HG03378 (cell line): ENCODE measurements at regions not wholly inside any gene's neighbourhood (a gene's known extent, or its start where the extent isn't known, plus 50 kb on each side); places are given as distances from the start of the nearest gene placed in this dataset.
"Not testable (repeated sequence)": the region's sequence is repeated elsewhere in the genome, so short reads cannot be mapped to it uniquely, and the experiment has no call there.

Source experiments
- ATAC-seq: cut with Tn5 transposase; IDR thresholded peaks from one replicate; pipeline ENCODE4 v1.9.1; 2021; ENCODE audit warnings: mild to moderate bottlenecking, moderate library complexity; ENCODE audit not compliant: unreplicated experiment

DNA sequence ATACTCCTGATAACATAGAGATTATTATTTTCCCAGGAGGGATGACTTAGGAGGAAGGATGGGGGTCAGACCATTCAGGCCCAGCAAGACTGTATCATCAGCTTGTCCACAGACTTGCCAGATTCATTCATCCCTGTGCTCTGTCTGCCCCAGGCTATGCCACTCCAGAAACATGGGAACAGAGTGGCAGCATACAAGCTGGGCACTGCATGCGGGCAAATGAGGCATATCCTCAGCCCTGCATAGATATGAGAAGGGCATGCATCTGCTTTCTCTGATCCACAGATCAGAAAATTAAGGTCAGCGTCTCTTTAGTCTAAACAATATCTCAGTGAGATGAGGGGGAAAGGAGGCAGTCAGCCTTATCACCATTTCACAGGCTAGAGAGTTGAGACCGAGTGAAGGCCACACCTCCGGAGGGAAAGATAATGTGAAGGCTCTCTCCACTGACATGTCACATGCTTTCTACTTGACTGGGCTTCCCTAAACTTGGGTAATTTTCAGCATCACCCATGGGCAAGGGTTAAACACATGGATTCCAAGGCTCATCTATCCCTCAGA, 140.5 kb downstream of the TFAP2B start:
- no peak for ATAC-seq

DNA sequence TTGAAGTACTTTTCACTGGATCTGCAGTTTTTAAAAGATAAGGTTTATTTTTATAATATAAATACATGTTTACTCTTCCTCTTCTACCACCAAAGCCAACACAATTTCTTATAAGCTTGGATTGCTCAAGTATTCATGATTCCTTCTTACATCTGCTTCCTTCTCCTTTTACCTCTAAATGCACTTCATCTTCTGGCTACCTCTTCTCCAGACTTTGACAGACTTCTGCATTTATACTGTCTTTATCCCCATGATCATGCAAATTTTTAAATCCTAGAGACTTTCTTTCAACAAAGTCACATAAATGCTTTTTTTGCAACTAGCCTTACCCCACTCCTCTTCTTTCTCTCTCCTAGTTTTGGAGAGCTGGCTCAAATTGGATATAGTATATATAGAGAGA, 142.9 kb downstream of the TFAP2B start:
- ATAC-seq = no peak

DNA sequence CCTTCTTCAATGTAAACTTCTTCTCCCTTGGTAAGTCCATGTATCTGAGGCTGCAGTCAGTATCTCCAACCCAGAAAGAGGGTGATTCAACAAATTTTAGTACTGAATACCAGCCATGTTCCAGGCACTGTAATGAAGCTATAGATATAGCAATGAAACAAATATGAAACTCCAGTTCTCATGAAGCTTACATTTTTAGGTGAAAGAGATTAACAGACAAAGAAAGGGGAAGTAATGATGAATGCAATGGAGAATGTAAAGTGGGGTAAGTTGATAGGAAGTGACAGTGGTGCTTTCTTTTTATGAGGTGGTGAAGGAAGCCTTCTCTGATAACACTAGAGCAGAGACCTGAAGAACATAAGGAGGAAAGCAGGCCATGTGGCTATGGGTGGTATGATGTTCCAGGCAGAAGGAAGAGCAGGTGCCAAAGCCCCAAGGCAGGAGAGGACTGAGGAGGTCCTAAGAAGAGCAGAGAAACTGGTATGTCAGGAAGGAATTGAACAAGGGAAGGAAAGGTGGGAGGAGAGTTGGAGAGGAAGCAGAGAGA, 143.6 kb downstream of the TFAP2B start:
- no peak for ATAC-seq

DNA sequence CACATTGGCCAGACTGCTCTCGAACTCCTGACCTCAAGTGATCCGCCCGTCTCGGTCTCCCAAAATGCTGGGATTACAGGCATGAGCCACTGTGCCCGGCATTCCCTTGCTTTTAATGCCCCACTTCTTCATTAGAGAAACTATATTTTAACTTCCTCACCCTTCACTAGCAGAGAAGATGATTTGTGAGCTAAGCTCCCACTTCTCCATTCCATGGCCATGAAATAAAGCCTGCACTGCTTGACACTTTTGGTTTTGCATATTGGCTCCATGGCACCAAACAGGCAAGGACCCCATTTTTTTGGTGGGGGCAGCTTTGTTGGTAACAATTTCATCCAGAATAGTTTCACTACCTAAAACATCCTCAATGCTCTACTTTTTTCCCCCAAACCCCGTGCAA, 145.3 kb downstream of the TFAP2B start:
- no peak for ATAC-seq

DNA sequence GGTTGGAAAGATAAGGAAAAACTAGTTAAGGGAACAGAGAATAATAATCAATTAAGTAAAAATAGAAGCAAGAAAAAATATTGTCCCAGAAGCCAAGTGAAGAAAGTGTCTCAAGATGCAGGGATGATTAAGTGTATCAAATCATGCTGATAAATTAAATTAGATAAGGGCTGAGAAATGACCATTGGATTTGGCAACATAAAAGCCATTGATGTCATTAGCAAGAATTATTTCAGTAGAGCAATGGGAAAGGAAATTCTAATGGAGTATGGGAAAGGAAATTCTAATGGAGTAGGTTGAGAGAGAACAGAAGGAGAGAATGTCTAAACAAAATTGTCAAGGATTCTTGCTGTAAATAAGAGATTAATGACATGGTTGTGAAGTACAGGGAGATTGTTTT, 146.8 kb downstream of the TFAP2B start:
- ATAC-seq = no peak

DNA sequence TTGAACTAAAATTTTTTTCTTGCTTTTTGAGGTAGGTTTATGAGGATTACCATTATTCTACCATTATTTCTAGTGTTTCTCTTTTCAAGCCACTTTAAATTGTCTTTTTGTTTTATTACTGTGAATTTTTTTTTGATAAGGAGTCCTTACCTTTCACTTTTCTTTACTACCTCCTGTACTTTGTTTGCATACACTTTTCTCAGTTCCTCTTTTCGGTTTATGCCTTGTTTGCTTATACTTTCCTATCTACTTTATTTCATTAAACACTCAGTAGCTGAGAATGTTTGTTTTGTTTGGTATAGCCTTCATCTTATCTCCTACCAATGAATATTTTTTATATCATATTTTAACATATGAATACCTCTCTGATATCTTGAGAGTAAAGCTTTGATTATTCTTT, 147.9 kb downstream of the TFAP2B start:
- peak; percentile 93 for ATAC-seq

DNA sequence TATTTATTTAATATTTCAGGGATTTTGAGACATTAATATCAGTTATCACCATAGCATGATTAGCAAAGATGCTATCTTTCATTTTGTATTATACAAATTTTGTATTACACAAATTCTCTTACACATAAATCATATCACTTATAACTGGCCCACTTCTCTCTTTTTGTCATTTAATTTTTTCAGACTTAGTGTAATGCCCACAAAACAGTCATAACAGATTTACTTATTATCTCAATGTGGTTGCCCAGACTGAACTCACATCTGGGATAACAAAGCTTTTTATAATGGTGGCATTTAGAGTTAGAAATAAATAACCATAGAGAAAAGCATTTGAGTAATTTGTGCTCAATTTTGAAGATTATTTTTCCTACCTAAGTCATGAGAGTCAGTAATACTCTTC, 148.3 kb downstream of the TFAP2B start:
- ATAC-seq = peak; percentile 38

DNA sequence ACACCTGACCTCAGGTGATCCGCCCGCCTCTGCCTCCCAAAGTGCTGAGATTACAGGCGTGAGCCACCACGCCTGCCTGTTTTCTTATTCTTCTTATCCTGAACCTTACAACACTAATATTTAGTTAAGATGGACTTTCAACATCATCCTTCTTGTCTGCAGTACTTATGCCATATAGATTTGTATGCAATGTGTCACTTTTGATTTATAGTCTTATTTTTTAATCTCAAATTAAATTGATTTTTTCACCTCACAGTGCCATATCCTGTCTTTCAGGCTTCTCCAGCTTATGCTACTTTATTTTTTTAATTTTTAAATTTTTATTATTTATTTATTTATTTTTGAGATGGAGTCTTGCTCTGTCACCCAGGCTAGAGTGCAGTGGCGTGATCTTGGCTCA, 149.6 kb downstream of the TFAP2B start:
- not testable (repeated sequence) for ATAC-seq

DNA sequence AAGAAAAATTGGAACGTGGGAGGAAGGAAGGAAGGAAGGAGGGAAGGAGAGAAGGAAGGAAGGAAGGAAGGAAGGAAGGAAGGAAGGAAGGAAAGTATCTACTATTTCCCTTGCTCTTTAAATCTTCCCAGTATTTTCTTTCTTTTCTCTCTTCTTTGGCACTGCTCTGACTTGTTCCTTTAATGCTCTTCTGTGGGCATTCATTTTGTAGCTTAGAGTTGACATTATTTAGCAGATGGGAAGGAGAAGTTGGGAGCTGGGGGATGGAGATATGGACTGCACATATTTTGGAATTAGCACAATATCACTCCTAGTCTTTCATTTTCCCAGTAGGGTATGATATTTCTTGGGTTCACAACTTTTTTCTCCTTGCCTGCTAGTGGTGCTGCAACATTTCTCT, 152.2 kb downstream of the TFAP2B start:
- ATAC-seq = no peak

DNA sequence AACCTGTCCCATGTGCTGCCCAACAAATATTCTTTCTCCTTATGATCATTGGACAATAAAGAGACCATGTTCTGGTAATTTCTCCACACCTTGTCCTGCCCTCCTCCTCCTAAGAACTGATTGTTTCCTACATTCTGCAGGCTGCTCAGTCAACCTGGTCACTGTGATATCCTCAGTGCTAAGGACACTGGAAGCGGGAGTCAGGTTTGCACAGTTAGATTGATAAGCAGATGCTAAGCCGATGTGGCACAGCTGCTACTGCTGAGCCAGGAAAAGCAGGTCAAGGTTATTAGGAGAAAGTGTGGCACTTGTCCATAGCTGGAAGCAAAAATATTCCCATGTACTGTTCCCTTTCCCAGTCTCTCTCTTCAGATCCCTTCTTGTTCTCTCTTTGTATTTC, 154.8 kb downstream of the TFAP2B start:
- ATAC-seq = no peak

DNA sequence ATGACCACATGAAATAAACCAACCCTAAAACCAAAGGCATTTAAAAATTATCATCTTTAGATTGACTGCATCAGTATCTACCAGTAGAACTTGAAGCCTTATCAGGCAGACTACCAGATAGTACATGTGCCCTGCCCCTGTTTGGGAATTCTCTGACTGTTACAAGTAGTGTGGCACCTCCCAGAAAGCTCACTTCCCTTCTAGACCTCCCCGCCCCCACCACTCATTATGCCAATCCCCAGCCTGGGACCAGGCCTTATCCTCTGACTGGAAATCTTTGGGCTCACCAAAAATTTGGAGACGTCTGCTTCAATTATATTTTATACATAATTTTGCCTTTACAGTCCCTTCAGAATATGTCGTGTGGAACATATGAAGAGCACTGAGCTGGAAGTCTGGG, 155.6 kb downstream of the TFAP2B start:
- no peak for ATAC-seq

DNA sequence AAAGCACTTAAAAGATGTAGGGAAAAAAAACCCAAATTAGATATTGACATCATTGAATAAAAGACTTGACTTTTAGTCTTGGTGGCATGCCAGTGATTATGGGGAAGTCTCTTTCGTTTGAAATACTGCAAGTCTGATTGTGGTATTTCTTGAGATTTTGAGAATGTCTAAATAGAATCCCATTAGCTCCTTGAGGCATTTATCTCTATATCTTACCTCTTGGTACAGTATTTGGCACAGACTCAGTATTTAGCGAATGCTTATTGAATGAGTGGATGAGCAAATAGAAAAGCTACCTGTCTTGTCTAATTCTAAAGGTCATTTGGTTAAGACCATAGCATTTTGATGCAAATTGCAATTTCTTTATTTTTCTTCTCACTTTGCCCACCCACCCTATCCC, 156.5 kb downstream of the TFAP2B start:
- no peak for ATAC-seq

DNA sequence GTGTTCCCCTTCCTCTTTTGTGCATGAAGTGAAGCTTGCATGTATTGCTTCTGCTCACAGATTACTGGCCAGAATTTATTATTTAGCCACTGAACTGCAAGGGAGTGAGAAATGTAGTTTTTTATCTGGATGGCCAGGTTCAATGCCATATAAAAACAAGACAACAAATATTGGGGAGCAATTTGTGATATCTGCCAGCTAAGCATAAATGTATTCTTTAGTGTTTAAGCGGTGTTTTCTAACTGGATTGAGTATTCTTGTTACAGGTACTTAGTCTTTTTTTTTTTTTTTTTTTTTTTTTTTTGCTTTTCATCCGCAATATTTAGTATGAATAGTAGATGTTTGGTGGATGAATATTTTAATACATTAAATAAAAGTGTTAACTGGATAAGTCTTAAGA, 158.2 kb downstream of the TFAP2B start:
- ATAC-seq = no peak

DNA sequence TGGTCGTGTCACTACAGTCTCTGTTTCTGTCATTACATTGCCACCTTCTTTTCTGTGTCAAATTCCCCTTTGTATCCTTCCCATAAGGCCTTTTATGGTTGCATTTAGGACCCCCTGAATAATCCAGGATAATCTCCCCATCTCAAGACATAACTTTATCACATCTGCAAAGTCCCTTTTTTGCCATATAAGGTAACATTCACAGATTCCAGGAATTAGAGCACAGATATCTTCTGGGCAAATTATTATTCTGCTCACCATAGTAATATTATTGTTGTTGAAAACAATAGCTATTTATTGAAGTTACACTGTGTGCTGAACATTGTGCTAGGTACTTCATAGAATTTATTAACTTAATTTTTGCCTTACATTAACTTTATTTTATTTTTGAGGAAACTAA, 159.1 kb downstream of the TFAP2B start:
- no peak for ATAC-seq

DNA sequence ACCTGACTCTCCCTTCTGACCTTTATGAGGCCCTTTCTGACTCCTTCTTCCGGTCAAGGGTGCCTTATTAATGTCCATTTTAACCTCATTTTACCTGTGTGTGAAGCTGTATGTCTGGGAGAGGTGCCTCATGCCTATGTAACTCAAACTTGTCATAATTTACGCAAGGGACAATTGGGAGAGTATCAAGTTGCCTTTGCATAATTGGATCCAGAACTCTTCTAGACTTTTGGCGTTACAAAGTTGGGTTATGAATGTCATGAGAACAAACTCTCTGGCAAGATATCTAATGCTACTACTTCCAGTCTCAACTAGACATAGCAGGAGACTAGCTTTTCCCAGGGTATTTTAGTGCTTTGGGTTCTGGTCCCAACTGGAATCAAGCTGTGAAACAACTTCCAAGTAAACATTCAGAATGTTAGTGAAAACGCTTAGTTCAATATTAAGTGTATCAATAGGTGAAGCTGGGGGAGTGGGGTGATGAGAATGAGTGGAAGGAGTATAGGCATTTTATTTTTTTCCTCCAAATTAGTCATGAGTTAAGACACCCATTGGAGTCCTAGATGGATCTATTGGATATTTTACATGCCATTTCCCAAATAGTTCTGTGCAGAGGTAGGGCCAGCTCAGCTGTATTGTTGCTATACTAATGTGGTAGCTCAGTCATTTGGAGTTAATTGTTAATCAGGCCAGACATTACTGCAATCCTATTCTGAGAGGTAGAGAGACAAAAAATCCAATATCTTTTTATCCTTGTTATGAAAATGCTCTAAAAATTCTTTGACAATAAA, 159.9 kb downstream of the TFAP2B start:
- no peak for ATAC-seq

DNA sequence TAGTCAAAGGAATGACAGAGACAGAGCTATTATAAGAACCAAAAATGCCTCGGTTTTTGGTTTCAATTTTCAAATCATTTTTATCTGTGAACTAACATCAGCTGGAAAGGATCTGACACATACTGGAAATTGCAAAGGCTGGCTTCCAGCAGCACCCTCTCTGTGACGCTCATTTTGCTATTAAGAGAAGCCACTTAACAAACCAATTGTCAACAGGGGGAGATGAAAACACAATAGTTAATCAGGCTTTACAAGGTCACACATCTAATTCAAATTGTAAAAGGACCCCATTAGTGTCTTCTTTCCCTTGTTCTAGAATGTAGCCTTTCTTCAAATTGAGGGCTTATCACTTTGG, 160.5 kb downstream of the TFAP2B start:
- no peak for ATAC-seq

DNA sequence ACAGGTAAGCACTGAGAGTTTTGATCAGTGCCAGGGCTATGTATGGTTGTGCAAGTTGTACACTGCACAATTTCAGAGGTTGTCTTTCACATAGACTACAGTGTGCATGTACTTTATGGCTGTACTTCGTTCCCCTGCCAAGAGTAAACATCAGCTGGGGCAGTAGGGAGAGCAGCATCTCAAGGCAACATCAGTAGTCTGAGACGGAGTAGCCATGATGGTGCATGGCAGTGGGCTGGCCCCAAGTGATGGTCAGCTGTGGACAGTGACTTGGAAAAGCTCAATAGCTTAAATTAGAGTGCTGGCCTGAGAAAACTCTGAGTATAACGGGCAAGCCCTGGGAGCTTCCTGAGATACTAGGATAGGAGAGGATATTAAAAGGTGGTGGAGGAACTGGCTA, 165.5 kb downstream of the TFAP2B start:
- no peak for ATAC-seq

DNA sequence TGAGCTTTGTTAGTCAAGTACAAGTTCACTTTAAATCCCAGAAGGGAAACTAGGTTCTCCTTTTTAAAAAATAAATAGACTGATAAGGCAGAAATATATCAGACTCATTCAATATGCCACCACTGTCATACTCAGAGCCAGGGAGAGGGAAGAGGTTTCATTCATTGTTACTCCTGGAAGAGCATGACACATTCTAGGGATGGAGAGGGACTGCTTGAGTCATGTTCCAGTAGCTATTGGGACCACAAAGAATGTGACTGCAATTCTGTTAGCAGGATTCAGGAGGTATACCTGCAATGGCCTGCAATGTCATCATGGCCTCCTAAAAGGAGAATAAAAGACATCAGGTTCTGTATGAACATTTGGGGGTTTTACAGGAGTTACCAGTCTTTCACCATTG, 167.6 kb downstream of the TFAP2B start:
- no peak for ATAC-seq

DNA sequence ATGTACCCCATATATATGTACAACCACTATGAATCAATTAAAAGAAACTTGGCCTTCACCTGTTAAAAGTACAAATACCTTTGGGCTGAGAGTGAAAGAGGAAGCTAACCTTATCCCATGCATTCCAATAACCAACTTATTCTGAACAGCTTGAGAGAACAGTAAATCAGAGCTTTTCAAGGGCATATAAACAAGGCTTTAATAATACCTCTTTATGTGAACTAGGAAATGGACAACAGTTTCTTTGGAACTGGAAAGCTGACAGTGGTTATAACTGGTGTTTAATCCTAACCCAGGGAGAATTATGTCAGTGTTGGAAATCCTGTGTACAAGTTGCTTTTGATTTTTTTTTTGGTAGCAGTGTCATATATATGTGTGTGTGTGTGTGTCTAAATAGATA, 170.5 kb downstream of the TFAP2B start:
- ATAC-seq = no peak

DNA sequence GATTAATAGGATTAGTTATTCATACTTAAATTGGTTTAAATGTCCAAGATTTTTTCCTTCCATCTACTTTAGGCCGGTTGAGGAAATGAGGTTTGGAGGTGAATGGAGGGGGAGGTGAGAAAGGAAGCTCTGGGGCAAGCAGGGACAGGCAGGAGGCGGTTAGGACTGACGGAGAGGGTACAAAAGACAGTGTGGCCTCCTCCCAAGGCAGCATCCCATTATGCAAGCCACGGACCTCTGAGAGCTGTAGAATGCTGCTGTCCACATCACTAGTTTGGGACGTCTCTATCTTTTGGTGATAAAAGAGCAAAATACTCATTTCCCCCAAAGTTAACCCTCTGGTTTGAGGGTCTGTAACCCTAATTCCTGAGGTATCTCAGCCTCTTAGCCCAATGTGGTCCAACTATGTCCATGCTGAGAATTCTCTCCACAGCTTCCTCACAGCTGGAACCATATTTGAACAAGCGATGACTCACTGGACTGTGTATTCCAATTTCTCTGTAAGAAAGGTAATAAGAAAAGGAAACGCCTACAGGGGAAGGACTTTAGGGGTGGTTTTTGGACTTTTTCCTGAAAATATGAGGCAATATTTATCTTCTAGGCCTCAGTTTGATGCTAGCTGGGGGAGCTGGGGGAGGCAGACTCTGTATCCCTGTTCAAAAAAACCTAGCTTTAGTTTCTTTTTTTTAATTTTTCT, 172.2 kb downstream of the TFAP2B start:
- ATAC-seq = no peak

DNA sequence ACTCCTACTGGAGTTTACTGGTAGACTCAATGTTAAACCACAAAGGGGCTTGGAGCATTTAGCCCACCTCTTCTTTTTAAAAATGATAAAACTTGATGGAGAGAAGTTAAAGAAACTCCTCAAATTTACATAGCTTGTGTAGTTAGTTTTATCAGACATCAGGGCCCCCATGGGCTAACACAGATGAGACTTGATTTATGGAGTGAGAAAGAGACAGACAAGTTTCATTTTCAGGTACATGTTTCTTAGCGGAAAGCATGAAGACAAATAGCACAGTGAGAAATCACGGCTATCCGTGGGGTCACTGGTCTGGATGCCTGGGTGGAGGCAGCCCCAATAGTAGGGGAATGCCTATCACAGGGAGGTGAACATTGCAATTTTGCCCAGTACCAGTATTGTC, 173.6 kb downstream of the TFAP2B start:
- no peak for ATAC-seq
